Activated naive CD8-positive, alpha-beta T cell treated with anti-CD3 and anti-CD28 coated beads, Interleukin-2, amount 50 U/mL, for 24 hours (primary cell): ENCODE measurements at regions not wholly inside any gene's neighbourhood (a gene's known extent, or its start where the extent isn't known, plus 50 kb on each side); places are given as distances from the start of the nearest gene placed in this dataset.
"Not testable (repeated sequence)": the region's sequence is repeated elsewhere in the genome, so short reads cannot be mapped to it uniquely, and the experiment has no call there.

Experiments
- ATAC-seq: fragments of 150-1000 bp; cut with Tn5 transposase; one replicate; pipeline ENCODE4 v1.10.0; 2021
- DNase-seq: peaks from one replicate; pipeline ENCODE4 v3.0.0; 2021
- H3K27ac Mint-ChIP-seq: one replicate; pipeline ENCODE4 v1.8.0; 2021; ENCODE audit warnings: mild to moderate bottlenecking, mixed read lengths
- H3K27me3 Mint-ChIP-seq: one replicate; pipeline ENCODE4 v1.8.0; 2021; ENCODE audit warnings: mixed read lengths
- H3K36me3 Mint-ChIP-seq: one replicate; pipeline ENCODE4 v1.8.0; 2021; ENCODE audit warnings: low read depth, mixed read lengths
- H3K4me1 Mint-ChIP-seq: one replicate; pipeline ENCODE4 v1.8.0; 2021; ENCODE audit warnings: mixed read lengths
- H3K4me3 Mint-ChIP-seq: one replicate; pipeline ENCODE4 v1.8.0; 2021; ENCODE audit warnings: mild to moderate bottlenecking, moderate library complexity, mixed read lengths
- H3K9me3 Mint-ChIP-seq: one replicate; pipeline ENCODE4 v1.8.0; 2021; ENCODE audit warnings: mixed read lengths

GRCh38 chr6:85798931-85799652 is 156.4 kb upstream of the SYNCRIP start:
- H3K27me3 Mint-ChIP-seq, result peaks cover 3% of the 10 kb centered on the region
- H3K4me1 Mint-ChIP-seq, result no peaks in the 10 kb centered on the region
- H3K27ac Mint-ChIP-seq, result no peak overlapping the region
- no peaks in the 10 kb centered on the region for H3K9me3 Mint-ChIP-seq
- H3K36me3 Mint-ChIP-seq, result no peaks in the 10 kb centered on the region
- no peak for DNase-seq
- ATAC-seq, result no peak
- no peak overlapping the region for H3K4me3 Mint-ChIP-seq

GRCh38 chr6:85797993-85798392 is 155.3 kb upstream of the SYNCRIP start:
- H3K27ac Mint-ChIP-seq, result no peak overlapping the region
- H3K27me3 Mint-ChIP-seq, result peaks cover 3% of the 10 kb centered on the region
- no peak overlapping the region for H3K4me3 Mint-ChIP-seq
- H3K36me3 Mint-ChIP-seq, result no peaks in the 10 kb centered on the region
- DNase-seq (no peak), ATAC-seq (no peak)
- H3K9me3 Mint-ChIP-seq, result no peaks in the 10 kb centered on the region
- no peaks in the 10 kb centered on the region for H3K4me1 Mint-ChIP-seq

GRCh38 chr6:85795945-85796344 is 153.3 kb upstream of the SYNCRIP start:
- Mint-ChIP-seq H3K27me3 (peaks cover 6% of the 10 kb centered on the region), H3K4me3 (no peak overlapping the region), H3K36me3 (no peaks in the 10 kb centered on the region), H3K4me1 (no peaks in the 10 kb centered on the region), H3K9me3 (peaks cover 7% of the 10 kb centered on the region), H3K27ac (no peak overlapping the region)
- no peak for DNase-seq
- no peak for ATAC-seq

- no peaks in the 10 kb centered on the region for H3K4me1 Mint-ChIP-seq
- H3K9me3 Mint-ChIP-seq, result peaks cover 21% of the 10 kb centered on the region
- DNase-seq (no peak), ATAC-seq (no peak)
- no peak overlapping the region for H3K27ac Mint-ChIP-seq
- H3K4me3 Mint-ChIP-seq, result no peak overlapping the region
- peaks cover 6% of the 10 kb centered on the region for H3K27me3 Mint-ChIP-seq
- H3K36me3 Mint-ChIP-seq, result no peaks in the 10 kb centered on the region
Observed at GRCh38 chr6:85792254-85792653, 149.6 kb upstream of the SYNCRIP start.

GRCh38 chr6:85775883-85776282 is 133.2 kb upstream of the SYNCRIP start:
- DNase-seq (no peak), ATAC-seq (no peak)
- Mint-ChIP-seq H3K4me3 (no peak overlapping the region), H3K27ac (no peak overlapping the region), H3K27me3 (no peaks in the 10 kb centered on the region), H3K4me1 (no peaks in the 10 kb centered on the region), H3K9me3 (peaks cover 14% of the 10 kb centered on the region), H3K36me3 (no peaks in the 10 kb centered on the region)

- H3K27ac Mint-ChIP-seq, result no peak overlapping the region
- H3K9me3 Mint-ChIP-seq, result peaks cover 5% of the 10 kb centered on the region
- H3K4me3 Mint-ChIP-seq, result no peak overlapping the region
- DNase-seq, result no peak
- no peaks in the 10 kb centered on the region for H3K4me1 Mint-ChIP-seq
- H3K27me3 Mint-ChIP-seq, result no peaks in the 10 kb centered on the region
- ATAC-seq, result no peak
- no peaks in the 10 kb centered on the region for H3K36me3 Mint-ChIP-seq
Observed at GRCh38 chr6:85772641-85773040, 130.0 kb upstream of the SYNCRIP start.

GRCh38 chr6:85771925-85772430 is 129.3 kb upstream of the SYNCRIP start:
- no peaks in the 10 kb centered on the region for H3K4me1 Mint-ChIP-seq
- H3K9me3 Mint-ChIP-seq, result peaks cover under 1% of the 10 kb centered on the region
- no peak for DNase-seq
- no peak for ATAC-seq
- no peak overlapping the region for H3K27ac Mint-ChIP-seq
- no peak overlapping the region for H3K4me3 Mint-ChIP-seq
- H3K36me3 Mint-ChIP-seq, result no peaks in the 10 kb centered on the region
- no peaks in the 10 kb centered on the region for H3K27me3 Mint-ChIP-seq

GRCh38 chr6:85771455-85771854 is 128.8 kb upstream of the SYNCRIP start:
- Mint-ChIP-seq H3K4me3 (no peak overlapping the region), H3K36me3 (no peaks in the 10 kb centered on the region), H3K9me3 (no peaks in the 10 kb centered on the region), H3K27ac (no peak overlapping the region), H3K4me1 (no peaks in the 10 kb centered on the region), H3K27me3 (peaks cover under 1% of the 10 kb centered on the region)
- ATAC-seq, result no peak
- DNase-seq, result no peak

- no peaks in the 10 kb centered on the region for H3K9me3 Mint-ChIP-seq
- no peak overlapping the region for H3K4me3 Mint-ChIP-seq
- H3K36me3 Mint-ChIP-seq, result no peaks in the 10 kb centered on the region
- H3K27ac Mint-ChIP-seq, result no peak overlapping the region
- H3K4me1 Mint-ChIP-seq, result no peaks in the 10 kb centered on the region
- H3K27me3 Mint-ChIP-seq, result peaks cover 13% of the 10 kb centered on the region
- ATAC-seq (no peak), DNase-seq (no peak)
Observed at GRCh38 chr6:85764844-85765243, 122.2 kb upstream of the SYNCRIP start.

GRCh38 chr6:85756982-85757381 is 114.3 kb upstream of the SYNCRIP start:
- Mint-ChIP-seq H3K36me3 (no peaks in the 10 kb centered on the region), H3K27ac (no peak overlapping the region), H3K4me3 (no peak overlapping the region), H3K27me3 (peaks cover 7% of the 10 kb centered on the region), H3K4me1 (no peaks in the 10 kb centered on the region), H3K9me3 (no peaks in the 10 kb centered on the region)
- DNase-seq, result no peak
- no peak for ATAC-seq

GRCh38 chr6:85754894-85755293 is 112.2 kb upstream of the SYNCRIP start:
- H3K4me3 Mint-ChIP-seq, result no peak overlapping the region
- no peaks in the 10 kb centered on the region for H3K36me3 Mint-ChIP-seq
- DNase-seq, result no peak
- no peaks in the 10 kb centered on the region for H3K9me3 Mint-ChIP-seq
- no peaks in the 10 kb centered on the region for H3K4me1 Mint-ChIP-seq
- H3K27ac Mint-ChIP-seq, result no peak overlapping the region
- peaks cover 2% of the 10 kb centered on the region for H3K27me3 Mint-ChIP-seq
- ATAC-seq, result no peak

GRCh38 chr6:85752602-85753001 is 109.9 kb upstream of the SYNCRIP start:
- Mint-ChIP-seq H3K4me1 (no peaks in the 10 kb centered on the region), H3K9me3 (no peaks in the 10 kb centered on the region), H3K36me3 (no peaks in the 10 kb centered on the region), H3K27me3 (peaks cover 10% of the 10 kb centered on the region), H3K27ac (no peak overlapping the region), H3K4me3 (no peak overlapping the region)
- ATAC-seq, result no peak
- no peak for DNase-seq

- ATAC-seq, result no peak
- peaks cover 10% of the 10 kb centered on the region for H3K27me3 Mint-ChIP-seq
- no peak overlapping the region for H3K4me3 Mint-ChIP-seq
- no peak for DNase-seq
- no peaks in the 10 kb centered on the region for H3K9me3 Mint-ChIP-seq
- H3K27ac Mint-ChIP-seq, result no peak overlapping the region
- no peaks in the 10 kb centered on the region for H3K36me3 Mint-ChIP-seq
- no peaks in the 10 kb centered on the region for H3K4me1 Mint-ChIP-seq
Observed at GRCh38 chr6:85751374-85752055, 108.8 kb upstream of the SYNCRIP start.

GRCh38 chr6:85750146-85750545 is 107.5 kb upstream of the SYNCRIP start:
- H3K27me3 Mint-ChIP-seq, result peaks cover 10% of the 10 kb centered on the region
- not testable (repeated sequence) for H3K27ac Mint-ChIP-seq, H3K9me3 Mint-ChIP-seq, H3K4me1 Mint-ChIP-seq, H3K36me3 Mint-ChIP-seq, H3K4me3 Mint-ChIP-seq, DNase-seq, ATAC-seq

- H3K4me1 Mint-ChIP-seq, result no peaks in the 10 kb centered on the region
- ATAC-seq (no peak), DNase-seq (no peak)
- no peaks in the 10 kb centered on the region for H3K9me3 Mint-ChIP-seq
- H3K4me3 Mint-ChIP-seq, result no peak overlapping the region
- peaks cover 10% of the 10 kb centered on the region for H3K27me3 Mint-ChIP-seq
- no peaks in the 10 kb centered on the region for H3K36me3 Mint-ChIP-seq
- no peak overlapping the region for H3K27ac Mint-ChIP-seq
Observed at GRCh38 chr6:85749236-85749635, 106.5 kb upstream of the SYNCRIP start.
